ENCODE measurements at regions not wholly inside any gene's neighbourhood (a gene's known extent, or its start where the extent isn't known, plus 50 kb on each side); places are given as distances from the start of the nearest gene placed in this dataset.
"Not testable (repeated sequence)": the region's sequence is repeated elsewhere in the genome, so short reads cannot be mapped to it uniquely, and the experiment has no call there.

DNA sequence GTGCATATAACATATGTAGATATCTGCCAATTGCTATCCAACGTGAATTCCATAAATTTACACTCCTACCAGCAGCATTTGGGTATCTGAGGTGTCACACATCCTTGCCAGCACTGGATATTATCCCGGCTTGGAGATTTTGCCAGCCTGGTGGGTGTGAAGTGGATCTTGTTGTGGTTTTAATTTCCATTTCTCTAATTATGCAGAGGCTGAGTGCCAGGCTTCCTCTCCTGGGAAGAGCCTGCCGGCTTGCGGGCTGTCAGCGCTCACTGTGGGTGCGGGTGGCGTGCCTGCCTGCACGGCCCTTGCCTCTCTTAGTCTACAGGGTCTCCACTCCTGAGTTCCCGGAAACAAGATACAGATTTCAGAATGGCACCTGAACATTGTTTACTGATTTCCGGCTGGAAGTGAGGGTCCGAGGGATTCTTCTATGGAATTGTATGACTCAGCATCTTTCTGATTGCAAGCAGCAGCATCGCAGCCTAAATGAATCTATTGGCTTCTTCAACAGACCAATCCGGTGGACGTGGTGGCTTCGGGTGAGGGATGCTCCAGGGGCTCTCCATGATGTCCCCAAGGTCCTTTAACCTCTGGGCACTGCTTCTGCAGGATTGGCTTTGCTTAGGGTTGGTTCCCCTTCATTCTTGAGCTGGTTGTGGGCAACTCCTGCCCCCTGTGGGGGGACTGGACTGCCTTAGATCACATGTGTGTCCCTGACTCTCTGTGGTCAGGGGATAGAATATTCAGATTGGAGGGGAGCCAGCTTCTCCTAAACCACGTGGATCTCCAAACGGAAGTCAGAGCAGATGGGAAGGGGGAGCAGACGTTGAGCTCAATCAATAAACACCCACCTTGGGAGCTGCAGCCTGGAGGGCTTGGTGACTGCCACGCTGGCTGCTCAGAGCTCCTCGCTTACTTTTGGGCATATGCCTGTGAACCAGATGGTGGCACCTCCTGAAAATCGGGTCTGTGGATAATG is 58.0 kb upstream of the LRPAP1 start:
- DNase-seq; H3K4me2 ChIP-seq (ENCODE audit: unreplicated experiment); H3K27me3 ChIP-seq (replicated peaks; ENCODE audit: insufficient read depth); H3K9me3 ChIP-seq (ENCODE audit: low read depth); in situ Hi-C loops (cut with MboI); H3K36me3 ChIP-seq (ENCODE audit: low read depth); H3K4me3 ChIP-seq; H3K9ac ChIP-seq; H3K27ac ChIP-seq; H3K9me2 ChIP-seq (ENCODE audit: insufficient read depth); H3F3A ChIP-seq (ENCODE audit: insufficient read depth); H3K79me2 ChIP-seq (ENCODE audit: insufficient read depth); H2AFZ ChIP-seq; H3K4me1 ChIP-seq (ENCODE audit: insufficient read depth); H4K20me1 ChIP-seq (ENCODE audit: insufficient read depth): not testable (repeated sequence)
- WGBS, 2 experiments (ENCODE audit: low coverage in 1 of 2, low lambda C conversion rate in 2 of 2, missing lambda C conversion rate in 2 of 2): 25 to 26% methylated on average over 21 of the region's 21 CpGs

DNA sequence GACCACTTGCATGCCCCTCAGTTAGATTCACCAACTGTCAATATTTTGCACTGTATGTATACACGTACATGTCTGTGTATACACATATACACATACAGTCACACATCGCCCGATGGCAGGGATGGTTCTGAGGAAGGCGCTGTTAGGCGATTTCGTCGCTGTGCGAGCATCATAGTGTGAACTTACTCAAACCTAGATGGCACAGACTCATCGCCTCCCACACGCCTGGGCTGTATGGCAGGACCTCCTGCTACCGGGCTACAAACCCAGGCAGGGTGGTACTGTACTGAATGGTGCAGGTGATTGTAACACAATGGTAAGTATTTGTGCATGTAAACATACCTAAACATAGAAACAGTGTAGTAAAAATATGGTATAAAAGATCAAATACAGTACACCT is 57.2 kb upstream of the LRPAP1 start:
- DNase-seq; H3F3A ChIP-seq (ENCODE audit: insufficient read depth); H3K9me2 ChIP-seq (ENCODE audit: insufficient read depth); H3K9ac ChIP-seq; H3K4me3 ChIP-seq; H3K79me2 ChIP-seq (ENCODE audit: insufficient read depth); in situ Hi-C loops (cut with MboI); H3K27me3 ChIP-seq (replicated peaks; ENCODE audit: insufficient read depth); H3K9me3 ChIP-seq (ENCODE audit: low read depth); H3K36me3 ChIP-seq (ENCODE audit: low read depth); H3K4me2 ChIP-seq (ENCODE audit: unreplicated experiment); H2AFZ ChIP-seq; H4K20me1 ChIP-seq (ENCODE audit: insufficient read depth); H3K27ac ChIP-seq; H3K4me1 ChIP-seq (ENCODE audit: insufficient read depth): not testable (repeated sequence)
- 77 to 82% methylated on average over 11 of the region's 11 CpGs for WGBS, 2 experiments (ENCODE audit: low coverage in 1 of 2, low lambda C conversion rate in 2 of 2, missing lambda C conversion rate in 2 of 2)

DNA sequence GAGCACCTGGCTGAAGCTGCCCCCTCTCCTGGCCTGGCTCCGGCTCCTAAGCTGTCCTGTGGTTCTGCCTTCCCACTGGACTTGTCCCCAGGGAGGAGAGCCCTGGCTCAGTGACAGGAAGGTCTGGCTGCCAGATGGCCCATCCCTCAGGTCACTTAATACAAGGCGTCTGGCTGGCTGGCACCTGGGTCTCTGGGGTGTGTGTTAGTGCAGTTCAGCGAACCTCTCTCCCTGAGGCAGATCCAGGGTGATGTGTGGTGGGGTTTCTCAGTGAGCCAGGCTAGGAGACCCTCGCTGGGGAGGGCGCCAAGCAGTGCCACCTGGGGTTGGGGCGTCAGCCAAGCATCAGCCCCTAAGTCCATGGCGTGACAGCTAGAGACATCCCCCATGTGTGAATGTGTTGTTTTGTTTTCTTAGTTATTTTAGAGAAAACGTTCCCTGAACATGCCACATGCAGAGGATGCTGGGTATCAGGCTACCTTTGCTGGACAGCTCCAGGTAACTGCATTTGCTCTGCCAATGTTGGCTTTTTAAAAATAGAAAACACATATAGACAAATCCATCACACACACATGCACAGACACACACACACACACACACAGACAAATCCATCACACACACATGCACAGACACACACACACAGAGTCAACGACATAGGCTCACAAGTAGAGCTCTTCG is 56.4 kb upstream of the LRPAP1 start:
- WGBS, 2 experiments (ENCODE audit: low coverage in 1 of 2, low lambda C conversion rate in 2 of 2, missing lambda C conversion rate in 2 of 2): 11 to 23% methylated on average over 8 to 10 of the region's 10 CpGs
- H3K27me3 ChIP-seq (replicated peaks; ENCODE audit: insufficient read depth); H3K79me2 ChIP-seq (ENCODE audit: insufficient read depth); in situ Hi-C loops (cut with MboI); H2AFZ ChIP-seq; DNase-seq; H3F3A ChIP-seq (ENCODE audit: insufficient read depth); H3K27ac ChIP-seq; H3K4me3 ChIP-seq; H4K20me1 ChIP-seq (ENCODE audit: insufficient read depth); H3K36me3 ChIP-seq (ENCODE audit: low read depth); H3K9me2 ChIP-seq (ENCODE audit: insufficient read depth); H3K4me1 ChIP-seq (ENCODE audit: insufficient read depth); H3K4me2 ChIP-seq (ENCODE audit: unreplicated experiment); H3K9ac ChIP-seq; H3K9me3 ChIP-seq (ENCODE audit: low read depth): not testable (repeated sequence)

DNA sequence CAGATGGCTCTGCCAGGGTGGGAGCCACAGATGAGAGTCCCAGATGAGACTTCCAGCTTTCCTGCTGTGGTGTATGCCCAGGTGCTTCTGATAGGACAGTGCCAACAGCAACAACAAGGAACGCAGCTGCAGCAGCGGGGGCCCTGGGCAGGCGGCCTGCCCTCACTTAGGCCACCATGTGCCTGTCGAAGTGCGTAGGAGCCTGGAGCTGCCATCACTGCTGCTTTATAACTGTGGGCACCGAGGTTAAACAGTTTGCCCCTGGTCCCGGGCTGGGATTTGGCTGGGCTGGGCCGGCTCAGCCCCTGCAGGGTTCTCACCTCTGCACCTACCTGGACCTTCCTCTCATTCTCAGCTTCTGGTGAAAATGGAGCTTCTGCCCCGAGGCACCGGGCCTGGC is 54.4 kb upstream of the LRPAP1 start:
- H3F3A ChIP-seq (ENCODE audit: insufficient read depth); H2AFZ ChIP-seq; H3K9me2 ChIP-seq (ENCODE audit: insufficient read depth); H3K4me2 ChIP-seq (ENCODE audit: unreplicated experiment); H3K36me3 ChIP-seq (ENCODE audit: low read depth); in situ Hi-C loops (cut with MboI); H3K27me3 ChIP-seq (replicated peaks; ENCODE audit: insufficient read depth); H3K9ac ChIP-seq; H3K79me2 ChIP-seq (ENCODE audit: insufficient read depth); H3K4me3 ChIP-seq; H4K20me1 ChIP-seq (ENCODE audit: insufficient read depth); H3K27ac ChIP-seq; H3K9me3 ChIP-seq (ENCODE audit: low read depth); DNase-seq; H3K4me1 ChIP-seq (ENCODE audit: insufficient read depth): not testable (repeated sequence)
- 65 to 78% methylated on average over 10 of the region's 10 CpGs for WGBS, 2 experiments (ENCODE audit: low coverage in 1 of 2, low lambda C conversion rate in 2 of 2, missing lambda C conversion rate in 2 of 2)

DNA sequence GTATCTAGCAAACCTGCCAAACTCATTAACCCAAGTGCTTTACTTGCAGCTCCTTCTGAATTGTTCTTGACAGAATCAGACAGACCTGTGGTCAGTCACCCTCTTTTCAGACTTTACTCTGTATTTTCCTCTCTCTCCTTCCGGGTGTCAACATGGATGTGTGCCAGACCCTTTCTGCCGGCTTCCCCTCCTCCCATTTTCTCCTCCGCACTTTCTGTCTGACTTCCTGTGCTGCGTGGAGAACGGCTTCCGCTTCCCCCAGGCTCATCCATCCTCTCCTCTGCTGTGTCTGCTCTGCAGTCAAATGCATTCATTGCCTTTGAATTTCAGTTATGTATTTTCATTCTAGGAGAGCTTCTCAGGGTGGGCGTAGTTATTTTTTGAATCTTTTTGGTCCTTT is 53.3 kb upstream of the LRPAP1 start:
- H3F3A ChIP-seq (ENCODE audit: insufficient read depth); H3K4me1 ChIP-seq (ENCODE audit: insufficient read depth); DNase-seq; H3K36me3 ChIP-seq (ENCODE audit: low read depth); H3K27ac ChIP-seq; H2AFZ ChIP-seq; H3K9ac ChIP-seq; H3K27me3 ChIP-seq (replicated peaks; ENCODE audit: insufficient read depth); H3K4me2 ChIP-seq (ENCODE audit: unreplicated experiment); H3K9me3 ChIP-seq (ENCODE audit: low read depth); in situ Hi-C loops (cut with MboI); H4K20me1 ChIP-seq (ENCODE audit: insufficient read depth); H3K4me3 ChIP-seq; H3K9me2 ChIP-seq (ENCODE audit: insufficient read depth); H3K79me2 ChIP-seq (ENCODE audit: insufficient read depth): not testable (repeated sequence)
- 35 to 47% methylated on average over 7 of the region's 7 CpGs for WGBS, 2 experiments (ENCODE audit: low coverage in 1 of 2, low lambda C conversion rate in 2 of 2, missing lambda C conversion rate in 2 of 2)

Measured in GM23248 (cell line).